Suprapubic skin (tissue), 4 donors: ENCODE measurements at regions not wholly inside any gene's neighbourhood (a gene's known extent, or its start where the extent isn't known, plus 50 kb on each side); places are given as distances from the start of the nearest gene placed in this dataset.

ENCODE experiments used
- EP300 ChIP-seq: sonication (generic); formaldehyde crosslinking; IDR thresholded peaks from one replicate; pipeline ENCODE4 v1.6.1; 2017; ENCODE audit warnings: antibody characterized with exemption
- POLR2A ChIP-seq, 2 donors: fragments of 450-650 bp; IDR thresholded peaks; one replicate each; pipeline ENCODE4 v1.6.1; 2017; ENCODE audit warnings: antibody characterized with exemption in 2 of 2, mild to moderate bottlenecking in 2 of 2, moderate library complexity in 2 of 2
- POLR2AphosphoS5 ChIP-seq, 3 donors: sonication (generic); formaldehyde crosslinking; IDR thresholded peaks; one replicate each; pipeline ENCODE4 v1.6.1; 2017; ENCODE audit warnings: antibody characterized with exemption in 3 of 3
- TF ChIP-seq, protein P1 (sequence below), 2 donors: fragments of 200-600 bp in 1 of 2; fragments of 450-650 bp in 1 of 2; sonication (generic) in 1 of 2; IDR thresholded peaks; one replicate each; pipeline ENCODE4 v1.5.1; 2016 to 2019; ENCODE audit warnings: antibody characterized with exemption in 2 of 2, mild to moderate bottlenecking in 1 of 2, moderate library complexity in 1 of 2

DNA sequence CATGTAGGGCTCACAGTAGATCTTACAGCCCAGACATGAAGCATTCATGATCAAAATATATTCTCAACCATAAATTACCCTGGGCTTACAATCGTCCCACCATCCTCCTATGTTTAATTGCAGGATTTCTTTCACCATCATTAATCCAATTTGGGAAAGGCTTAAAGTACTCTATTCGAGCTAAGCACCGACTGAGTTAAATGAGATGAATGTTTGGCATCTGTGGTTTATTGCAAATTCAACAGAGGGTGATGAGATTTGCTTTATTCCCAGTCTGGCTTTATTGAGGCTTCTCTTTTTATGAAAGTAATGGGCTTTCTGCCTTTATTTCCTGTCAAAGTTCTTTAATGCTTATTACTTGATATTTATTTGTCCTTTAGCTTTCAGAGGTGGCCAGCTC lies 159.0 kb downstream of the METTL4 start:
- TF ChIP-seq, protein P1, sequence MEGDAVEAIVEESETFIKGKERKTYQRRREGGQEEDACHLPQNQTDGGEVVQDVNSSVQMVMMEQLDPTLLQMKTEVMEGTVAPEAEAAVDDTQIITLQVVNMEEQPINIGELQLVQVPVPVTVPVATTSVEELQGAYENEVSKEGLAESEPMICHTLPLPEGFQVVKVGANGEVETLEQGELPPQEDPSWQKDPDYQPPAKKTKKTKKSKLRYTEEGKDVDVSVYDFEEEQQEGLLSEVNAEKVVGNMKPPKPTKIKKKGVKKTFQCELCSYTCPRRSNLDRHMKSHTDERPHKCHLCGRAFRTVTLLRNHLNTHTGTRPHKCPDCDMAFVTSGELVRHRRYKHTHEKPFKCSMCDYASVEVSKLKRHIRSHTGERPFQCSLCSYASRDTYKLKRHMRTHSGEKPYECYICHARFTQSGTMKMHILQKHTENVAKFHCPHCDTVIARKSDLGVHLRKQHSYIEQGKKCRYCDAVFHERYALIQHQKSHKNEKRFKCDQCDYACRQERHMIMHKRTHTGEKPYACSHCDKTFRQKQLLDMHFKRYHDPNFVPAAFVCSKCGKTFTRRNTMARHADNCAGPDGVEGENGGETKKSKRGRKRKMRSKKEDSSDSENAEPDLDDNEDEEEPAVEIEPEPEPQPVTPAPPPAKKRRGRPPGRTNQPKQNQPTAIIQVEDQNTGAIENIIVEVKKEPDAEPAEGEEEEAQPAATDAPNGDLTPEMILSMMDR (IDR thresholded peaks at IDR 0.05), result no peak
- no peak for TF ChIP-seq POLR2AphosphoS5 (IDR thresholded peaks at IDR 0.05)
- TF ChIP-seq EP300, result no peak
- no peak for TF ChIP-seq POLR2A (IDR thresholded peaks at IDR 0.05)
